WERI-Rb-1 (cell line): ENCODE measurements at regions not wholly inside any gene's neighbourhood (a gene's known extent, or its start where the extent isn't known, plus 50 kb on each side); places are given as distances from the start of the nearest gene placed in this dataset.

Experiments used
- DNase-seq: peaks from one replicate; pipeline ENCODE4 v3.0.0-alpha.2; 2020
- H3K27ac ChIP-seq: fragments of 250-450 bp; sonication (Bioruptor Pico); 2 replicates; pipeline ENCODE4 v1.5.1; 2020; ENCODE audit warnings: mild to moderate bottlenecking, moderate library complexity
- H3K27me3 ChIP-seq: fragments of 250-450 bp; sonication (Bioruptor Pico); 2 replicates; pipeline ENCODE4 v1.5.1; 2021; ENCODE audit warnings: mild to moderate bottlenecking, low read depth, moderate library complexity; ENCODE audit not compliant: insufficient read depth, severe bottlenecking
- H3K36me3 ChIP-seq: fragments of 250-450 bp; sonication (Bioruptor Pico); 2 replicates; pipeline ENCODE4 v1.5.1; 2020; ENCODE audit warnings: mild to moderate bottlenecking, moderate library complexity
- H3K4me3 ChIP-seq: 2 replicates; pipeline ENCODE4 v1.5.1; 2011; ENCODE audit warnings: low read depth, mild to moderate bottlenecking, control low read depth, low read length
- H3K9me3 ChIP-seq: fragments of 250-450 bp; sonication (Bioruptor Pico); 2 replicates; pipeline ENCODE4 v1.5.1; 2021; ENCODE audit warnings: mild to moderate bottlenecking, moderate library complexity; ENCODE audit not compliant: severe bottlenecking
- CTCF ChIP-seq: IDR thresholded peaks from 2 replicates; pipeline ENCODE4 v1.5.1; 2011; ENCODE audit warnings: low read depth, mild to moderate bottlenecking, control low read depth, inconsistent platforms, low read length

GRCh38 chr1:193856261-193856660, 669.8 kb upstream of the B3GALT2 start:
- Histone ChIP-seq H3K27me3 (no peaks in the 10 kb centered on the region), H3K9me3 (no peaks in the 10 kb centered on the region), H3K4me3 (no peak overlapping the region), H3K36me3 (no peaks in the 10 kb centered on the region), H3K27ac (no peak overlapping the region)
- DNase-seq, result no peak
- no peak for TF ChIP-seq CTCF

- H3K27ac ChIP-seq, result no peak overlapping the region
- no peak for TF ChIP-seq CTCF
- no peak overlapping the region for H3K4me3 ChIP-seq
- H3K36me3 ChIP-seq, result no peaks in the 10 kb centered on the region
- H3K9me3 ChIP-seq, result no peaks in the 10 kb centered on the region
- H3K27me3 ChIP-seq, result no peaks in the 10 kb centered on the region
- DNase-seq, result no peak
These were observed 664.3 kb upstream of the B3GALT2 start for GRCh38 chr1:193850745-193851144.

GRCh38 chr1:193846876-193847604, 660.6 kb upstream of the B3GALT2 start:
- no peak for DNase-seq
- no peaks in the 10 kb centered on the region for H3K27me3 ChIP-seq
- no peak overlapping the region for H3K27ac ChIP-seq
- no peaks in the 10 kb centered on the region for H3K9me3 ChIP-seq
- TF ChIP-seq CTCF, result no peak
- no peaks in the 10 kb centered on the region for H3K36me3 ChIP-seq
- H3K4me3 ChIP-seq, result no peak overlapping the region

- DNase-seq, result no peak
- Histone ChIP-seq H3K27ac (no peak overlapping the region), H3K4me3 (no peak overlapping the region), H3K9me3 (no peaks in the 10 kb centered on the region), H3K36me3 (no peaks in the 10 kb centered on the region), H3K27me3 (no peaks in the 10 kb centered on the region)
- TF ChIP-seq CTCF, result no peak
These were observed 660.0 kb upstream of the B3GALT2 start for GRCh38 chr1:193846411-193846810.

GRCh38 chr1:193841857-193842256, 655.4 kb upstream of the B3GALT2 start:
- Histone ChIP-seq H3K27me3 (no peaks in the 10 kb centered on the region), H3K27ac (no peak overlapping the region), H3K9me3 (no peaks in the 10 kb centered on the region), H3K36me3 (no peaks in the 10 kb centered on the region), H3K4me3 (no peak overlapping the region)
- TF ChIP-seq CTCF, result no peak
- no peak for DNase-seq

- Histone ChIP-seq H3K27ac (no peak overlapping the region), H3K9me3 (no peaks in the 10 kb centered on the region), H3K36me3 (no peaks in the 10 kb centered on the region), H3K27me3 (no peaks in the 10 kb centered on the region), H3K4me3 (no peak overlapping the region)
- DNase-seq, result no peak
- TF ChIP-seq CTCF, result no peak
These were observed 645.1 kb upstream of the B3GALT2 start for GRCh38 chr1:193831465-193831864.
